ENCODE measurements at regions not wholly inside any gene's neighbourhood (a gene's known extent, or its start where the extent isn't known, plus 50 kb on each side); places are given as distances from the start of the nearest gene placed in this dataset.

- DNase-seq, result no peak
These were observed 298.5 kb downstream of the GLRX3 start for GRCh38 chr10:130434446-130435385.

GRCh38 chr10:130435961-130436360 is 299.8 kb downstream of the GLRX3 start:
- DNase-seq, result no peak

GRCh38 chr10:130438861-130439260 is 302.7 kb downstream of the GLRX3 start:
- no peak for DNase-seq

GRCh38 chr10:130439766-130440165 is 303.6 kb downstream of the GLRX3 start:
- DNase-seq, result no peak

- DNase-seq, result no peak
These were observed 304.3 kb downstream of the GLRX3 start for GRCh38 chr10:130440494-130440893.

- DNase-seq, result no peak
These were observed 304.8 kb downstream of the GLRX3 start for GRCh38 chr10:130440971-130441370.

- no peak for DNase-seq
These were observed 306.9 kb downstream of the GLRX3 start for GRCh38 chr10:130443066-130443465.

- no peak for DNase-seq
These were observed 317.0 kb downstream of the GLRX3 start for GRCh38 chr10:130453036-130453720.

- DNase-seq, result no peak
These were observed 317.7 kb downstream of the GLRX3 start for GRCh38 chr10:130453721-130454542.

- no peak for DNase-seq
These were observed 318.4 kb downstream of the GLRX3 start for GRCh38 chr10:130454543-130455000.

GRCh38 chr10:130455111-130455695 is 319.0 kb downstream of the GLRX3 start:
- DNase-seq, result no peak

GRCh38 chr10:130455791-130456190 is 319.6 kb downstream of the GLRX3 start:
- no peak for DNase-seq

- DNase-seq, result no peak
These were observed 320.4 kb downstream of the GLRX3 start for GRCh38 chr10:130456616-130457015.

- no peak for DNase-seq
These were observed 322.3 kb downstream of the GLRX3 start for GRCh38 chr10:130458509-130458908.

GRCh38 chr10:130459011-130459410 is 322.8 kb downstream of the GLRX3 start:
- no peak for DNase-seq

GRCh38 chr10:130459851-130460490 is 323.8 kb downstream of the GLRX3 start:
- DNase-seq, result no peak

GRCh38 chr10:130461631-130462030 is 325.4 kb downstream of the GLRX3 start:
- no peak for DNase-seq

GRCh38 chr10:130463104-130463875 is 327.1 kb downstream of the GLRX3 start:
- no peak for DNase-seq

GRCh38 chr10:130463876-130464364 is 327.7 kb downstream of the GLRX3 start:
- DNase-seq, result no peak

GRCh38 chr10:130464426-130464825 is 328.2 kb downstream of the GLRX3 start:
- DNase-seq, result no peak
